H1 (cell line): ENCODE measurements at regions not wholly inside any gene's neighbourhood (a gene's known extent, or its start where the extent isn't known, plus 50 kb on each side); places are given as distances from the start of the nearest gene placed in this dataset.

ENCODE experiments used
- JUND ChIP-seq: IDR thresholded peaks from 2 replicates; pipeline ENCODE4 v1.6.1; 2011; ENCODE audit warnings: mild to moderate bottlenecking, improper control_type of control experiment, low read length
- POLR2A ChIP-seq, 2 experiments: IDR thresholded peaks; 1 replicate in 1 of 2; 2 replicates in 1 of 2; pipeline ENCODE4 v1.6.1; 2011; ENCODE audit warnings: low read depth in 2 of 2, low read length in 2 of 2, mild to moderate bottlenecking in 2 of 2; ENCODE audit errors: control extremely low read depth in 1 of 2
- USF2 ChIP-seq: IDR thresholded peaks from 2 replicates; pipeline ENCODE4 v1.6.1; 2011; ENCODE audit warnings: low read length, improper control_type of control experiment

- TF ChIP-seq USF2 (no peak), POLR2A (IDR thresholded peaks at IDR 0.05; ENCODE audit: control extremely low read depth in 1 of 2, low read depth in 2 of 2, low read length in 2 of 2) (no peak), JUND (no peak)
Observed at GRCh38 chr3:34020726-34021680, 222.6 kb downstream of the PDCD6IP start.
